PC-9 (cell line): ENCODE measurements at regions not wholly inside any gene's neighbourhood (a gene's known extent, or its start where the extent isn't known, plus 50 kb on each side); places are given as distances from the start of the nearest gene placed in this dataset.

ENCODE experiments used
- BruUV-seq: library from RNA; stranded (reverse); fragments of 400-500 nt; replicated peaks from 2 replicates; lab custom pipeline; 2021; lab: Mats Ljungman, UMichigan
- CTCF ChIA-PET: fragments of 300-600 bp; sonication (Branson Sonifier 250); formaldehyde crosslinking; loops from one replicate; lab custom pipeline; 2022; ENCODE audit warnings: antibody characterized with exemption; lab: Charles Lee
- POLR2A ChIA-PET: fragments of 300-600 bp; sonication (Branson Sonifier 250); formaldehyde crosslinking; loops from one replicate; lab custom pipeline; 2022; ENCODE audit warnings: antibody characterized with exemption; ENCODE audit not compliant: unreplicated experiment; lab: Charles Lee
- DNase-seq, 2 experiments: peaks; one replicate each; pipeline versions ENCODE4 v3.0.0 to v3.0.0-alpha.2; 2015 to 2022; ENCODE audit warnings: mixed read lengths in 1 of 2
- H2AFZ ChIP-seq: fragments of 200-600 bp; sonication (generic); 2 replicates; pipeline ENCODE4 v1.8.1; 2017; ENCODE audit warnings: antibody characterized with exemption
- H3F3A ChIP-seq: fragments of 200-600 bp; sonication (generic); 2 replicates; pipeline ENCODE4 v1.8.1; 2017; ENCODE audit warnings: antibody characterized with exemption, mild to moderate bottlenecking, low read depth; ENCODE audit not compliant: insufficient read depth
- H3K27ac ChIP-seq: fragments of 200-600 bp; sonication (generic); 2 replicates; pipeline ENCODE4 v1.6.1; 2016; ENCODE audit warnings: mixed run types
- H3K27me3 ChIP-seq: fragments of 200-600 bp; sonication (generic); 2 replicates; pipeline ENCODE4 v1.6.1; 2016; ENCODE audit warnings: low read depth, mixed run types; ENCODE audit not compliant: insufficient read depth
- H3K36me3 ChIP-seq: fragments of 200-600 bp; sonication (generic); 2 replicates; pipeline ENCODE4 v1.6.1; 2016; ENCODE audit warnings: low read depth, mixed run types
- H3K4me1 ChIP-seq: fragments of 200-600 bp; sonication (generic); replicated peaks from 2 replicates; pipeline ENCODE4 v1.6.1; 2016; ENCODE audit warnings: mixed run types; ENCODE audit not compliant: insufficient read depth
- H3K4me2 ChIP-seq: fragments of 200-600 bp; sonication (generic); 2 replicates; pipeline ENCODE4 v1.6.1; 2017; ENCODE audit warnings: mixed run types
- H3K4me3 ChIP-seq: fragments of 200-600 bp; sonication (generic); 2 replicates; pipeline ENCODE4 v1.6.1; 2016; ENCODE audit warnings: mixed run types
- H3K79me2 ChIP-seq: fragments of 200-600 bp; sonication (generic); 2 replicates; pipeline ENCODE4 v1.6.1; 2017; ENCODE audit warnings: low read depth, mixed run types
- H3K9me2 ChIP-seq: fragments of 200-600 bp; sonication (generic); 2 replicates; pipeline ENCODE4 v1.8.1; 2017; ENCODE audit warnings: mild to moderate bottlenecking; ENCODE audit not compliant: insufficient read depth
- H3K9me3 ChIP-seq: fragments of 200-600 bp; sonication (generic); 2 replicates; pipeline ENCODE4 v1.8.1; 2016; ENCODE audit warnings: low read depth; ENCODE audit not compliant: insufficient read depth
- H4K20me1 ChIP-seq: fragments of 200-600 bp; sonication (generic); 2 replicates; pipeline ENCODE4 v1.8.1; 2017; ENCODE audit not compliant: insufficient read depth
- EZH2 ChIP-seq: fragments of 200-600 bp; sonication (generic); IDR thresholded peaks from 2 replicates; pipeline ENCODE4 v1.8.0; 2017; ENCODE audit warnings: antibody characterized with exemption, low read depth
- intact Hi-C: fragments of 100-400 bp; cut with micrococcal nuclease; formaldehyde crosslinking; loops from one replicate; pipeline ENCODE4 v1.10.0; 2022; ENCODE audit not compliant: unreplicated experiment
- TF ChIP-seq, protein P1 (sequence below): fragments of 200-600 bp; sonication (generic); conservative IDR thresholded peaks from 2 replicates; pipeline ENCODE4 v1.6.1; 2017; ENCODE audit warnings: mixed run types, antibody characterized with exemption, mild to moderate bottlenecking, moderate library complexity

GRCh38 chr7:33724201-33724600 lies 181.1 kb upstream of the BMPER start:
- Histone ChIP-seq H3K4me2 (no peak overlapping the region), H3K79me2 (no peaks in the 10 kb centered on the region), H3K9me3 (0 out of 2 replicates have a peak, but pooled peaks cover 3% of the 10 kb centered on the region), H4K20me1 (no peaks in the 10 kb centered on the region), H3K36me3 (no peaks in the 10 kb centered on the region), H3F3A (no peaks in the 10 kb centered on the region), H2AFZ (no peak overlapping the region), H3K27me3 (peaks cover 43% of the 10 kb centered on the region), H3K27ac (no peak overlapping the region), H3K4me3 (no peak overlapping the region), H3K4me1 (peaks cover 11% of the 10 kb centered on the region), H3K9me2 (no peaks in the 10 kb centered on the region)
- no TSS peak for BruUV-seq
- CTCF ChIA-PET = no interaction called here
- DNase-seq = no peak
- POLR2A ChIA-PET = no interaction called here
- no peak for TF ChIP-seq EZH2
- TF ChIP-seq, protein P1, sequence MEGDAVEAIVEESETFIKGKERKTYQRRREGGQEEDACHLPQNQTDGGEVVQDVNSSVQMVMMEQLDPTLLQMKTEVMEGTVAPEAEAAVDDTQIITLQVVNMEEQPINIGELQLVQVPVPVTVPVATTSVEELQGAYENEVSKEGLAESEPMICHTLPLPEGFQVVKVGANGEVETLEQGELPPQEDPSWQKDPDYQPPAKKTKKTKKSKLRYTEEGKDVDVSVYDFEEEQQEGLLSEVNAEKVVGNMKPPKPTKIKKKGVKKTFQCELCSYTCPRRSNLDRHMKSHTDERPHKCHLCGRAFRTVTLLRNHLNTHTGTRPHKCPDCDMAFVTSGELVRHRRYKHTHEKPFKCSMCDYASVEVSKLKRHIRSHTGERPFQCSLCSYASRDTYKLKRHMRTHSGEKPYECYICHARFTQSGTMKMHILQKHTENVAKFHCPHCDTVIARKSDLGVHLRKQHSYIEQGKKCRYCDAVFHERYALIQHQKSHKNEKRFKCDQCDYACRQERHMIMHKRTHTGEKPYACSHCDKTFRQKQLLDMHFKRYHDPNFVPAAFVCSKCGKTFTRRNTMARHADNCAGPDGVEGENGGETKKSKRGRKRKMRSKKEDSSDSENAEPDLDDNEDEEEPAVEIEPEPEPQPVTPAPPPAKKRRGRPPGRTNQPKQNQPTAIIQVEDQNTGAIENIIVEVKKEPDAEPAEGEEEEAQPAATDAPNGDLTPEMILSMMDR = no peak
- intact Hi-C loops = no loop called here

DNA sequence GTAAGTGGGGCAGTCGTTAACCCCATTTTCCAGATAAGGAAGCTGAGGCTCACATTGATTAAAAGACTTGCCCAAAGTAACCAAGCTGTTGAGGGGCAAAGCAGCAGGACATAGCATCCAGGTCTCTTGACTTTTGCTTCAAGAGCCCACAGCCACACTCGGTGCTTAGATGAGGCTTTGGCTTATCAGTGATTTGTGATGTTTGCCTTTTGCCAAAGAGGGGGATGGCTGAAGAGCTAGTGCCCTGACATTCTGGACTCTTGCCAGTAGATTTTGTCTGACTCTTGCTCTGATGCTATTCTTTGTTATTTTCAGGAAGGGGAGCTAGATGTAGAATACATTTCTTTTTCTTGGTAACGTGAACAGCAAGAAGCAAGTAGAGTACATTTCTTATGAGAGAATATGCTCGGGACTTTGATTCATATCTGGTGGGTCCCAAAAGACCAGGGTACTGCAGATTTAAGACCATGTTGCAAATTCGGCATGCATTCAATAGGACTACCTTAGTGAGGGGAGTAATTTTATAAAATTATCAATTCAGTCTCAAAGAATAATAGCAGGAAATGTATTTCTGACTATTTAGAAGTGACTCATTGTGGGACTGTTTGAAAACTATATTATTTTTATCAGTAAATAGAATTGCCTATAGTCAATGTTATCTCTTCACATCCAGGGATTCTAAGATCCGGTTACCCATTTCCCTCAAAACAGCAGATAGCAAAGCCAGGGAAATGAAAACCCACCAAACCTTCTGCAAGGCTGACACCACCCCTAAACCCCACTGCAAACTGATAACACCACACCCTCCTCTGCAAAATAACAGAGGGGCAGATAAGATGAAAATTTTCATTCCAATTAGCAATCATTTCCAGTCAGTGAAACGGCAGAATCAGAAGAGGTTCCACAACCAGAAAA lies 180.0 kb upstream of the BMPER start:
- intact Hi-C loops = no loop called here
- Histone ChIP-seq H3K4me2 (no peak overlapping the region), H3K4me1 (peaks cover 11% of the 10 kb centered on the region), H3K9me2 (no peaks in the 10 kb centered on the region), H3F3A (no peaks in the 10 kb centered on the region), H3K27me3 (peaks cover 44% of the 10 kb centered on the region), H3K4me3 (no peak overlapping the region), H3K79me2 (no peaks in the 10 kb centered on the region), H3K27ac (no peak overlapping the region), H3K36me3 (no peaks in the 10 kb centered on the region), H4K20me1 (no peaks in the 10 kb centered on the region), H3K9me3 (0 out of 2 replicates have a peak, but pooled peaks cover 3% of the 10 kb centered on the region), H2AFZ (no peak overlapping the region)
- no TSS peak for BruUV-seq
- DNase-seq = no peak
- ChIA-PET CTCF (no interaction called here), POLR2A (no interaction called here)
- no peak for TF ChIP-seq EZH2
- TF ChIP-seq, protein P1 = no peak

DNA sequence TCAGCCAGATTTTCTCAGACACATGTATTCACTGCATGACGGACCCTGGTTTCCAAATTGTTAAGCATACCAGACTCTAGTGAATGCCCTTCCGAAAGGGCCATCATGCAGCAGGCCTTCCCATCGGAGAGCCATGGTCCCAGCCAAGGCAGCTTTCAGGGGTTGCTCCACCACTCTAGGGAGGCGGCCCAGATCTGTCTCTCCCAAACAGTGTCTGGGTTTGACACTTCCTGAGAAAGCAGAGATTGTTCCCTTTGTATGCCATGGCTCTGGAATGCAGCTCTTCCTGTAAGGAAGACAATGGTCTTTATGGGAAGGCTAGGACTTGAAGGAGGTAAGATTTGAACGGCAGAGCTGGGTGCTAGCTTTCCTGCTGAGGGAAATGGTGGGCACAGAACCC lies 178.8 kb upstream of the BMPER start:
- POLR2A ChIA-PET = no interaction called here
- no peak overlapping the region for H3K4me2 ChIP-seq
- intact Hi-C loops = no loop called here
- H4K20me1 ChIP-seq = no peaks in the 10 kb centered on the region
- peaks cover 44% of the 10 kb centered on the region for H3K27me3 ChIP-seq
- no peaks in the 10 kb centered on the region for H3K9me3 ChIP-seq
- H3K79me2 ChIP-seq = no peaks in the 10 kb centered on the region
- no TSS peak for BruUV-seq
- H3K9me2 ChIP-seq = no peaks in the 10 kb centered on the region
- DNase-seq = no peak
- H2AFZ ChIP-seq = no peak overlapping the region
- CTCF ChIA-PET = no interaction called here
- H3K36me3 ChIP-seq = no peaks in the 10 kb centered on the region
- no peaks in the 10 kb centered on the region for H3F3A ChIP-seq
- H3K4me1 ChIP-seq = peaks cover 11% of the 10 kb centered on the region
- no peak overlapping the region for H3K4me3 ChIP-seq
- TF ChIP-seq EZH2 = no peak
- TF ChIP-seq, protein P1 = no peak
- H3K27ac ChIP-seq = no peak overlapping the region
